ENCODE measurements at regions not wholly inside any gene's neighbourhood (a gene's known extent, or its start where the extent isn't known, plus 50 kb on each side); places are given as distances from the start of the nearest gene placed in this dataset.

- Histone ChIP-seq H3K9me3 (ENCODE audit: severe bottlenecking) (no peaks in the 10 kb centered on the region), H3K4me3 (ENCODE audit: low read depth, low read length) (no peak overlapping the region), H3K27ac (no peak overlapping the region), H3K27me3 (ENCODE audit: insufficient read depth, low read depth, severe bottlenecking) (peaks cover 12% of the 10 kb centered on the region), H3K36me3 (no peaks in the 10 kb centered on the region)
- DNase-seq = no peak
- no peak for TF ChIP-seq CTCF (IDR thresholded peaks at IDR 0.05; ENCODE audit: low read depth, low read length)
These were observed 261.2 kb upstream of the AJAP1 start for GRCh38 chr1:4393191-4393590.

GRCh38 chr1:4394366-4394765, 260.0 kb upstream of the AJAP1 start:
- DNase-seq = no peak
- TF ChIP-seq CTCF (IDR thresholded peaks at IDR 0.05; ENCODE audit: low read depth, low read length) = no peak
- Histone ChIP-seq H3K36me3 (no peaks in the 10 kb centered on the region), H3K9me3 (ENCODE audit: severe bottlenecking) (no peaks in the 10 kb centered on the region), H3K27me3 (ENCODE audit: insufficient read depth, low read depth, severe bottlenecking) (peaks cover 12% of the 10 kb centered on the region), H3K4me3 (ENCODE audit: low read depth, low read length) (no peak overlapping the region), H3K27ac (no peak overlapping the region)

- Histone ChIP-seq H3K27ac (no peak overlapping the region), H3K36me3 (no peaks in the 10 kb centered on the region), H3K27me3 (ENCODE audit: insufficient read depth, low read depth, severe bottlenecking) (peaks cover 5% of the 10 kb centered on the region), H3K4me3 (ENCODE audit: low read depth, low read length) (no peak overlapping the region), H3K9me3 (ENCODE audit: severe bottlenecking) (no peaks in the 10 kb centered on the region)
- TF ChIP-seq CTCF (IDR thresholded peaks at IDR 0.05; ENCODE audit: low read depth, low read length) = no peak
- no peak for DNase-seq
These were observed 259.3 kb upstream of the AJAP1 start for GRCh38 chr1:4395158-4395557.

- DNase-seq = no peak
- Histone ChIP-seq H3K9me3 (ENCODE audit: severe bottlenecking) (no peaks in the 10 kb centered on the region), H3K36me3 (no peaks in the 10 kb centered on the region), H3K27ac (no peak overlapping the region), H3K4me3 (ENCODE audit: low read depth, low read length) (no peak overlapping the region), H3K27me3 (ENCODE audit: insufficient read depth, low read depth, severe bottlenecking) (peaks cover 3% of the 10 kb centered on the region)
- no peak for TF ChIP-seq CTCF (IDR thresholded peaks at IDR 0.05; ENCODE audit: low read depth, low read length)
These were observed 258.7 kb upstream of the AJAP1 start for GRCh38 chr1:4395676-4396075.

- Histone ChIP-seq H3K36me3 (no peaks in the 10 kb centered on the region), H3K4me3 (ENCODE audit: low read depth, low read length) (no peak overlapping the region), H3K27me3 (ENCODE audit: insufficient read depth, low read depth, severe bottlenecking) (peaks cover 3% of the 10 kb centered on the region), H3K27ac (no peak overlapping the region), H3K9me3 (ENCODE audit: severe bottlenecking) (no peaks in the 10 kb centered on the region)
- no peak for TF ChIP-seq CTCF (IDR thresholded peaks at IDR 0.05; ENCODE audit: low read depth, low read length)
- DNase-seq = no peak
These were observed 257.9 kb upstream of the AJAP1 start for GRCh38 chr1:4396551-4396950.

- Histone ChIP-seq H3K36me3 (no peaks in the 10 kb centered on the region), H3K27me3 (ENCODE audit: insufficient read depth, low read depth, severe bottlenecking) (peaks cover 3% of the 10 kb centered on the region), H3K4me3 (ENCODE audit: low read depth, low read length) (no peak overlapping the region), H3K27ac (no peak overlapping the region), H3K9me3 (ENCODE audit: severe bottlenecking) (no peaks in the 10 kb centered on the region)
- no peak for TF ChIP-seq CTCF (IDR thresholded peaks at IDR 0.05; ENCODE audit: low read depth, low read length)
- DNase-seq = no peak
These were observed 257.2 kb upstream of the AJAP1 start for GRCh38 chr1:4397196-4397595.
